ENCODE measurements at regions not wholly inside any gene's neighbourhood (a gene's known extent, or its start where the extent isn't known, plus 50 kb on each side); places are given as distances from the start of the nearest gene placed in this dataset.

DNA sequence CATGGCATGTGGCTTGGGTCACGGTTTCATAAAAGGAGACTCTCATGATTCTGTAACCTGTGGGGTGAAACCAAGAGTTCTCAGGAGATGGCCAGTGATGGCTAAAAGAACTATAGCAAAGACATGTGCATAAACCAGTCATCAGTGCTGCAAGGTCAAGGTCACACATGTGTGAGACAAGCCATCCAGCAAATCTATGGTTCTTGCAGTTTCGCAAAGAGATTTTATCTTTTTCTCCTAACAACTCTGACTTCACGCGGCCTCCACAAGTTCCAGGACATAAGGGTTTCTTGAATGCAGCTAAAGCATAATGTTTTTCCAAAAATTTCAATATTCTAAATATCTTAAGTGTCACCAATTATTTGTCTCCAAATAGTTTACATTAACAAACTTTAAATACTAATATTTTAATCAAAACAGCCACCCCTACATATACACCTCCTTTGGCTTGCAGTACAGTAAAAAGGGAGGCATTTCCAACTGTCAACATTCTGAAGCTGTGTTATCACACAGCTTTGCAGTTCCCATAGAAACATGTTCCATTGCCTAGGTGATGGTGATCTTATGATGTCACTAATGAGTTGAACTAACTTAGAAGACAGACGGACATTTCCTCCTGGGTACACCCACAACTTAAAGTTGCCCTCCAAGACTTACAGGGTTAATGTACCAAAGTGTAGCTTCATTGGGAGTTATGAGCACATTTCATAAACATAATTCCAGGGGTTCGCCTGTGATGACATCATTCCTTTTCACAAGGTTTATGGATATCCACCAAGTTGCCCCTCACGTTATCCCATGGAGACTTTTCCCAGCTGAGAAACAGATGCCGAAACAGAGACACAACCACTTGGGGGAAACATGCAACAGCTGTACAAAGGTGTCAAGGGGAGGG, 250.9 kb upstream of the PDE10A start:
- no peak overlapping the region for H3K4me2 ChIP-seq (ENCODE audit: insufficient read depth, low read length)
- H3K27me3 ChIP-seq (ENCODE audit: insufficient read depth, low read length), result no peaks in the 10 kb centered on the region
- H3K27ac ChIP-seq (ENCODE audit: low read depth, low read length), result no peak overlapping the region
- DNase-seq (ENCODE audit: insufficient read length, low spot score, missing footprints), result no peak
- peaks cover 2% of the 10 kb centered on the region for H3K4me1 ChIP-seq (ENCODE audit: insufficient read depth, low read length)
- TF ChIP-seq, protein P1, sequence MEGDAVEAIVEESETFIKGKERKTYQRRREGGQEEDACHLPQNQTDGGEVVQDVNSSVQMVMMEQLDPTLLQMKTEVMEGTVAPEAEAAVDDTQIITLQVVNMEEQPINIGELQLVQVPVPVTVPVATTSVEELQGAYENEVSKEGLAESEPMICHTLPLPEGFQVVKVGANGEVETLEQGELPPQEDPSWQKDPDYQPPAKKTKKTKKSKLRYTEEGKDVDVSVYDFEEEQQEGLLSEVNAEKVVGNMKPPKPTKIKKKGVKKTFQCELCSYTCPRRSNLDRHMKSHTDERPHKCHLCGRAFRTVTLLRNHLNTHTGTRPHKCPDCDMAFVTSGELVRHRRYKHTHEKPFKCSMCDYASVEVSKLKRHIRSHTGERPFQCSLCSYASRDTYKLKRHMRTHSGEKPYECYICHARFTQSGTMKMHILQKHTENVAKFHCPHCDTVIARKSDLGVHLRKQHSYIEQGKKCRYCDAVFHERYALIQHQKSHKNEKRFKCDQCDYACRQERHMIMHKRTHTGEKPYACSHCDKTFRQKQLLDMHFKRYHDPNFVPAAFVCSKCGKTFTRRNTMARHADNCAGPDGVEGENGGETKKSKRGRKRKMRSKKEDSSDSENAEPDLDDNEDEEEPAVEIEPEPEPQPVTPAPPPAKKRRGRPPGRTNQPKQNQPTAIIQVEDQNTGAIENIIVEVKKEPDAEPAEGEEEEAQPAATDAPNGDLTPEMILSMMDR (IDR thresholded peaks at IDR 0.05; ENCODE audit: extremely low read depth, low read depth, low read length), result no peak
- no peaks in the 10 kb centered on the region for H3K9me3 ChIP-seq (ENCODE audit: low read depth, low read length)
- H3K36me3 ChIP-seq (ENCODE audit: insufficient read depth, low read length), result no peaks in the 10 kb centered on the region
- no peaks in the 10 kb centered on the region for H4K20me1 ChIP-seq (ENCODE audit: insufficient read depth, low read length)
- H3K79me2 ChIP-seq (ENCODE audit: insufficient read depth, low read length), result no peaks in the 10 kb centered on the region
- no peak overlapping the region for H3K4me3 ChIP-seq (ENCODE audit: insufficient read depth, low read length)
- no peak overlapping the region for H2AFZ ChIP-seq (ENCODE audit: low read length)

DNA sequence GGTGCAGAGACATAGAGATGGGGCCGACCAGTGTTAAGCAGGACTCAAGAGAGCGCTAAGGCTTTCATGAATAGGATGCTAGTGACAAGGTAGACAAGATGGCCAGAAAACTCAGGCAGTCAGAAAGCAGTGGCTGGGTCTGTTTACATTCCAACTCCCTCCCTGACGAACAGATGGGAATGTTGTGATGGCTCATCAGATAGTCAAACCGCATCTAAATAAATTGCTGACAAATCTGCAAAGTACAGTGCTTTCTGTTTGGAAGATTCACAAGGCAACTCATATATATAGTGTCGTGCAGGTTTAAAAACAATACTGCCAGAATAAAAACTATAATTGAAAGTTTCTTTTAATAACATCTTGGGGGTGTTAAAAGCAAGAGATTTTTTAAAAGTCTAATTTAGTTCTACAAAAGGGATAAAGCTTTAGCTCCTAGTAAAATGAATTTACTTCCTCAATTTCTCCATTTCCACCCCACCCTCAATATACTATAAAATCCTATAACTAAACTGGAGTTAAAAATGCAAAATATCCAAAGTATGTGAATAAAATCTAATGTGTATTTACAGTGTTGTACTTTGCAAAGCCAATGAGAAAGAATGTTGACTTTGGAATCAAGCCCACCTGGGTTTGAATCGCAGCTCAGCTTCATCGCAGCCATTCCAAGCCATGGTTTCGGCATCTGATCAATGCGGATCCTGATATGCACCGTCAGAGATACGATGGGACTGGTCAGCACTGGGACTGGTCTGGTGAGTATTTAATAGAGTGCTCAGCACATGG, 247.3 kb upstream of the PDE10A start:
- no peak overlapping the region for H3K4me3 ChIP-seq (ENCODE audit: insufficient read depth, low read length)
- H3K27me3 ChIP-seq (ENCODE audit: insufficient read depth, low read length), result no peaks in the 10 kb centered on the region
- H3K27ac ChIP-seq (ENCODE audit: low read depth, low read length), result no peak overlapping the region
- H3K36me3 ChIP-seq (ENCODE audit: insufficient read depth, low read length), result no peaks in the 10 kb centered on the region
- no peaks in the 10 kb centered on the region for H4K20me1 ChIP-seq (ENCODE audit: insufficient read depth, low read length)
- H3K4me2 ChIP-seq (ENCODE audit: insufficient read depth, low read length), result peak overlapping the region; percentile 17
- H3K4me1 ChIP-seq (ENCODE audit: insufficient read depth, low read length), result peaks cover 2% of the 10 kb centered on the region
- TF ChIP-seq, protein P1 (IDR thresholded peaks at IDR 0.05; ENCODE audit: extremely low read depth, low read depth, low read length), result no peak
- no peaks in the 10 kb centered on the region for H3K79me2 ChIP-seq (ENCODE audit: insufficient read depth, low read length)
- H3K9me3 ChIP-seq (ENCODE audit: low read depth, low read length), result no peaks in the 10 kb centered on the region
- no peak overlapping the region for H2AFZ ChIP-seq (ENCODE audit: low read length)
- DNase-seq (ENCODE audit: insufficient read length, low spot score, missing footprints), result no peak

DNA sequence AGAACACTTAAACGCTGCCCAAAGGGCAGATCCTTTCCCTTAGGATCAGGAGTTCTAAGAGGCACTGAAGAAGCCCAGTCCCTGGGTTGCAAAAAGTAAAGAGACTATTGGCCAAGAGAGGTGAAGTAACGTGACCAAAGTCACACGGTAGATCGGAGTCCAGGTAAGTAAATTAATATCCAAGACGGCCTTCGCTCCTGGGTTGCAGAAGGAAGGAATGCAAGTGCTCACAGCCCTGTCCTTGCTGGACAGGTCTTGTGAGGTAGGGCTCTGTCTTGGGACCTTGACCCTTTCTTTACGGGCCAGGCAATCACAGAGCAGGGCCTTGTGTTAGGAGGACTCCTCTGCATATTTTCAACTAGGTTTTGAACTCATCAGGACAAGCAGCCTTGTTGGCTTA, 243.7 kb upstream of the PDE10A start:
- no peak for DNase-seq (ENCODE audit: insufficient read length, low spot score, missing footprints)
- Histone ChIP-seq H3K27ac (ENCODE audit: low read depth, low read length) (no peak overlapping the region), H2AFZ (ENCODE audit: low read length) (no peak overlapping the region), H3K79me2 (ENCODE audit: insufficient read depth, low read length) (no peaks in the 10 kb centered on the region), H4K20me1 (ENCODE audit: insufficient read depth, low read length) (no peaks in the 10 kb centered on the region), H3K27me3 (ENCODE audit: insufficient read depth, low read length) (no peaks in the 10 kb centered on the region), H3K4me3 (ENCODE audit: insufficient read depth, low read length) (no peak overlapping the region), H3K4me2 (ENCODE audit: insufficient read depth, low read length) (no peak overlapping the region), H3K36me3 (ENCODE audit: insufficient read depth, low read length) (no peaks in the 10 kb centered on the region), H3K4me1 (ENCODE audit: insufficient read depth, low read length) (peaks cover 2% of the 10 kb centered on the region), H3K9me3 (ENCODE audit: low read depth, low read length) (no peaks in the 10 kb centered on the region)
- TF ChIP-seq, protein P1 (IDR thresholded peaks at IDR 0.05; ENCODE audit: extremely low read depth, low read depth, low read length), result no peak

DNA sequence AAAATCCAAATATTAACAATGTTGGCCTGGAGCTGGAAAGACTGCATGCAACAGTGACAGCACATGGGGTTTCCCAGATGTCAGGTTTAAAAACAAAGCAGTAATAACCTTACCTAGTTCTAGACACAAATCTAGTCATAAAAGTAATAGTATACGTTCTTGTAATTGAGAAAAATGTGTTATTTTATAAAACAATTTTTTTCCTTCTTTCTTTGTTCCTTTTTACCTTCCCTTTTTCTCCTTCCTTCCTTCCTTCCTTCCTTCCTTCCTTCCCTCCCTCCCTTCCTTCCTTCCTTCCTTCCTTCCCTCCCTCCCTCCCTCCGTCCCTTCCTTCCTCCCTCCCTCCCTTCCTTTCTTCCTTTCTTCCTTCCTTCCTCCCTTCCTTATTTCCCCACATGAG, 242.7 kb upstream of the PDE10A start:
- Histone ChIP-seq H3K27me3 (ENCODE audit: insufficient read depth, low read length) (no peaks in the 10 kb centered on the region), H4K20me1 (ENCODE audit: insufficient read depth, low read length) (no peaks in the 10 kb centered on the region), H3K79me2 (ENCODE audit: insufficient read depth, low read length) (no peaks in the 10 kb centered on the region), H3K4me1 (ENCODE audit: insufficient read depth, low read length) (peaks cover 2% of the 10 kb centered on the region), H3K4me2 (ENCODE audit: insufficient read depth, low read length) (no peak overlapping the region), H2AFZ (ENCODE audit: low read length) (no peak overlapping the region), H3K36me3 (ENCODE audit: insufficient read depth, low read length) (no peaks in the 10 kb centered on the region), H3K9me3 (ENCODE audit: low read depth, low read length) (no peaks in the 10 kb centered on the region), H3K27ac (ENCODE audit: low read depth, low read length) (no peak overlapping the region), H3K4me3 (ENCODE audit: insufficient read depth, low read length) (no peak overlapping the region)
- TF ChIP-seq, protein P1 (IDR thresholded peaks at IDR 0.05; ENCODE audit: extremely low read depth, low read depth, low read length), result no peak
- no peak for DNase-seq (ENCODE audit: insufficient read length, low spot score, missing footprints)

All from osteoblast (primary cell).